Prostate gland (tissue), 2 donors: ENCODE measurements at regions not wholly inside any gene's neighbourhood (a gene's known extent, or its start where the extent isn't known, plus 50 kb on each side); places are given as distances from the start of the nearest gene placed in this dataset.

Source experiments
- DNase-seq: peaks from one replicate; pipeline ENCODE4 v3.0.0-alpha.2; 2019; ENCODE audit warnings: low spot score
- H3K27ac ChIP-seq, 2 donors: fragments of 200-600 bp; sonication (generic); 2 replicates each; pipeline ENCODE4 v1.5.1; 2017 to 2019
- H3K27me3 ChIP-seq: fragments of 200-600 bp; sonication (generic); replicated peaks from 2 replicates; pipeline ENCODE4 v1.5.1; 2019; ENCODE audit not compliant: insufficient read depth
- H3K36me3 ChIP-seq, 2 donors: fragments of 200-600 bp; sonication (generic); 1 replicate in 1 of 2; 2 replicates in 1 of 2; pipeline versions ENCODE4 v1.5.1 to v1.8.1; 2017 to 2019
- H3K4me1 ChIP-seq: fragments of 200-600 bp; sonication (generic); replicated peaks from 2 replicates; pipeline ENCODE4 v1.5.1; 2019
- H3K4me3 ChIP-seq, 2 donors: fragments of 200-600 bp; sonication (generic); 2 replicates each; pipeline ENCODE4 v1.5.1; 2017 to 2019
- H3K9me3 ChIP-seq: fragments of 200-600 bp; sonication (generic); 2 replicates; pipeline ENCODE4 v1.5.1; 2017
- POLR2A ChIP-seq: fragments of 450-650 bp; IDR thresholded peaks from one replicate; pipeline ENCODE4 v1.6.1; 2016; ENCODE audit warnings: antibody characterized with exemption, mild to moderate bottlenecking
- POLR2AphosphoS5 ChIP-seq: sonication (generic); formaldehyde crosslinking; IDR thresholded peaks from one replicate; pipeline ENCODE4 v1.6.1; 2017; ENCODE audit warnings: antibody characterized with exemption
- WGBS: methylation state at CpG from one replicate; pipeline ENCODE4 v1.1.5; 2018; 5-methylcytosine and 5-hydroxymethylcytosine counted together
- intact Hi-C: fragments of 100-400 bp; cut with DNase I; formaldehyde crosslinking; loops from one replicate; pipeline ENCODE4 v1.14.2; 2022
- TF ChIP-seq, protein P1 (sequence below), 4 experiments: fragments of 200-600 bp in 2 of 4; fragments of 450-650 bp in 2 of 4; sonication (generic) in 2 of 4; IDR thresholded peaks; 1 replicate in 3 of 4; 2 replicates in 1 of 4; pipeline ENCODE4 v1.5.1; 2016 to 2019; ENCODE audit warnings: antibody characterized with exemption in 4 of 4, mild to moderate bottlenecking in 2 of 4, moderate library complexity in 2 of 4

DNA sequence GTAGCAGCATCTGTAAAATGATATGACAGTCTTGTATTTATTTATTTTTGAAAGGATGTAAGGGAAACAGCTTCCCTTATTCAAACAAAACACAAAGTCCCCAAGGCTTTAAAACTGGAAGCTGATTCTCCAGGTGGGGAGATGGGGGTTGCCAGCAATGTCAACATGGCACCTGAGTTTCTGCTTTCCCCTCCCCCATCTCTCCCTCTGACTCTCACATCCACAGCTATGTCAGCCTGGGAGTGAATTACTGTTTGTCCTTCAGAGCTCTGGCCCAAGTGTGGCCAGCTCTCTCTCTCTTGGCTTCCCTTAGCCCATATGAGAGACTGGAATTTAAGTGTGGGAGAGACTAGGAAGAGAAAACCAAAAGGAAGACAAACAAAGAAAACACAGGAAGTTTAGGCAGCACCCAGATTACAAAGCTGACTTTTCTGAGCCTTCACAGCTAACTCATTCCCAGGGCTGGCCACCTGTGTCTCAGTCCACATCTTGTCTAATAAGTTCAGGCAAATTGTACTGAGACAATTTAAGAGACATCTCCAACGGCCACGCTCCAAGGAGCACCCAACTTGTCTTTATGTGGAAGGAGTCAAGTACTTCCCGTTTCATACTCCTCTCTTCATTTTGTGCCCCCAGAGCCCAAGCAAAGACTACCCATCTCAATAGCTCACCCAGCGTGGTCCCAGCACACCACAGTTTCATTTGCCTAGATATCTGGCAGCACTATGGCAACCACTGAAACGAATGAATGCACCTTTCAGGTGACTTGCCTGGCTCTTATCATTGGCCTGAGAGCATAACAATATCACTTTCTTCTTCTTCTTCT is 69.2 kb downstream of the SOX9 start:
- no peak overlapping the region for H3K27ac ChIP-seq
- TF ChIP-seq, protein P1, sequence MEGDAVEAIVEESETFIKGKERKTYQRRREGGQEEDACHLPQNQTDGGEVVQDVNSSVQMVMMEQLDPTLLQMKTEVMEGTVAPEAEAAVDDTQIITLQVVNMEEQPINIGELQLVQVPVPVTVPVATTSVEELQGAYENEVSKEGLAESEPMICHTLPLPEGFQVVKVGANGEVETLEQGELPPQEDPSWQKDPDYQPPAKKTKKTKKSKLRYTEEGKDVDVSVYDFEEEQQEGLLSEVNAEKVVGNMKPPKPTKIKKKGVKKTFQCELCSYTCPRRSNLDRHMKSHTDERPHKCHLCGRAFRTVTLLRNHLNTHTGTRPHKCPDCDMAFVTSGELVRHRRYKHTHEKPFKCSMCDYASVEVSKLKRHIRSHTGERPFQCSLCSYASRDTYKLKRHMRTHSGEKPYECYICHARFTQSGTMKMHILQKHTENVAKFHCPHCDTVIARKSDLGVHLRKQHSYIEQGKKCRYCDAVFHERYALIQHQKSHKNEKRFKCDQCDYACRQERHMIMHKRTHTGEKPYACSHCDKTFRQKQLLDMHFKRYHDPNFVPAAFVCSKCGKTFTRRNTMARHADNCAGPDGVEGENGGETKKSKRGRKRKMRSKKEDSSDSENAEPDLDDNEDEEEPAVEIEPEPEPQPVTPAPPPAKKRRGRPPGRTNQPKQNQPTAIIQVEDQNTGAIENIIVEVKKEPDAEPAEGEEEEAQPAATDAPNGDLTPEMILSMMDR (IDR thresholded peaks at IDR 0.05): no peak
- TF ChIP-seq POLR2AphosphoS5: no peak
- no peak for TF ChIP-seq POLR2A
- intact Hi-C loops: no loop called here
- H3K36me3 ChIP-seq: no peaks in the 10 kb centered on the region
- H3K4me3 ChIP-seq: no peak overlapping the region
- no peaks in the 10 kb centered on the region for H3K27me3 ChIP-seq
- H3K4me1 ChIP-seq: peaks cover 3% of the 10 kb centered on the region
- no peak for DNase-seq
- WGBS: 88% methylated on average over 5 of the region's 5 CpGs
- no peaks in the 10 kb centered on the region for H3K9me3 ChIP-seq

DNA sequence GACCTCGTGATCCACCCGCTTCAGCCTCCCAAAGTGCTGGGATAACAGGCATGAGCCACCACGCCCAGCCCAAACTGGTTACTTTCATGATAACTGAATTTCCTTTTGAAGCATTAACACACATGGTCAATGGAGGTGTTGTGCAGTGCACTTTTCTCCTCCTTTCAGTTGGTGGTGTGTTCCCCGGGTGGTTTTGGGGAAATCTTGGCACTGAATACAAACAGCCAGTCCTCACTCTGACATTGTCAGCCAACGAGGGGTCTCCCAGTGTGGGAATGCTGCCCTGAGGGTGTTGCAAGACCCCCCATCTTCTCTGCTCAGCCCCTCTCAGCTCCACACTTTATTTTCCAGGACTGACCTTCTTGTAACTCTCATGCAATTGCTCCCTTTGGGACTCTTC is 70.5 kb downstream of the SOX9 start:
- no peak overlapping the region for H3K4me3 ChIP-seq
- H3K27me3 ChIP-seq: no peaks in the 10 kb centered on the region
- H3K4me1 ChIP-seq: peaks cover 3% of the 10 kb centered on the region
- intact Hi-C loops: no loop called here
- no peaks in the 10 kb centered on the region for H3K9me3 ChIP-seq
- DNase-seq: no peak
- no peak overlapping the region for H3K27ac ChIP-seq
- WGBS: 86% methylated on average over 5 of the region's 5 CpGs
- no peaks in the 10 kb centered on the region for H3K36me3 ChIP-seq
- TF ChIP-seq POLR2AphosphoS5 (no peak), POLR2A (no peak)
- TF ChIP-seq, protein P1 (IDR thresholded peaks at IDR 0.05): no peak

DNA sequence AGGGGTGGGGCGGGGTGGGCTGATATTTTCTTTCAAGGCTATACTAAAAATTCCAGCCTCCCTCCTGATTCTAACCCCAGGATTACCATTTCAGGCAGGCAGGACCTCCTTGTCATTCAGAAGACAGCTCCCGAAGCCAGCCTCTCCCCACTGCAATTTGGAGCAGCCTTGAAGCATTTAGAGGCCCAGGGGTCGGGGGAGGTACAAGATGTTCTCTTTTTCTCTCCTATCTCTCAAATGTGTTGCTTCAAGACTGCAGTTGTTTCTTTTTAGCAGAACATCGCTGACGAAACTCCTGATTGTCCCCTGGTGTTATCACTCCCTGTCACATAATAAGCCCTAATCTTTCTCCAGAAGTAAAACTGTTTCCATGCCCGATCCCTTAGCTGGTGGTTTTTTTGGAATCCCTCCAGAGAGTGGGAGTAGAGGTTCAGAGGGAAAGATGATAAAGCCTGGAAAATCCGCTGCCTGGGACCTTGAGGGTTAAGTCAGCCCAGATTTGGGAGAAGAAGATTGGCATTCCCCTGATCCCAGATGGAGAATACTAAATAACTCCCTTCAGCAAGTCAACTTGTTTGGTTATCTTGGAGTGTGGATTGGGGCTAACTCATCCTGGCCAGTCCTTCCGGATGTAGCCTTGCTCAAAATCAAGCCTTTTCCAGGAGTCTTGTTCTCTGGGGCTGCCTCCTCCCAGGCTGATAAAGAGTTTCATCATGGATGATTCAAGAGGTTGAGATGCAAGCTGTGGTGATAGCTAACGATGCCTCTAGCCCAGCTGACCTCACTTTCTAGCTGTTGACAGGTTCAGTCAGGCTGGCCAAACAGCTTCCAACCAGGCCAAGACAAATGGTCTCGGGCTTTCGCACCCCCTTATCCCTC is 71.3 kb downstream of the SOX9 start:
- TF ChIP-seq POLR2A (no peak), POLR2AphosphoS5 (no peak)
- TF ChIP-seq, protein P1 (IDR thresholded peaks at IDR 0.05): no peak
- WGBS: 72% methylated on average over 11 of the region's 11 CpGs
- Histone ChIP-seq H3K36me3 (no peaks in the 10 kb centered on the region), H3K4me3 (no peak overlapping the region), H3K4me1 (peaks cover 3% of the 10 kb centered on the region), H3K27me3 (no peaks in the 10 kb centered on the region), H3K27ac (no peak overlapping the region), H3K9me3 (no peaks in the 10 kb centered on the region)
- intact Hi-C loops: no loop called here
- no peak for DNase-seq

DNA sequence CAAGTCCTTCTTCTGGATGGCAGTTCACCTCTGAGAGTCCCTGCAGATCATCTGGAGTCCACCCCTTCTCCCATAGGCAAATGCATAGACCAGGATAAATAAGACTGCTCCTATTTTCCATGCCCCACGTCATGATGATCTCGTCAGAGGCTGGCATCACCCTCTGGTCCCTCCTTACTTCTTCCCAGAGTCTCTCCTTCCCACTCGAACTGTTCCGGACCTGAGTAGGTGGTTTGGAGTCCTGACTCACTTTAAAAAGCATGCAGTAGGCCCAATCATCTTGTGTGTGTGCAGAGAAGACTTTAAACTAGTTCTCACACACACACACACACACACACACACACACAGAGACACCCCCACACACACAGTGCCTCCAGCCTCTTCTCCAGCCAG is 72.0 kb downstream of the SOX9 start:
- Histone ChIP-seq H3K4me1 (peaks cover 3% of the 10 kb centered on the region), H3K36me3 (no peaks in the 10 kb centered on the region), H3K4me3 (no peak overlapping the region), H3K27ac (no peak overlapping the region), H3K27me3 (no peaks in the 10 kb centered on the region), H3K9me3 (no peaks in the 10 kb centered on the region)
- 91% methylated on average over 4 of the region's 4 CpGs for WGBS
- DNase-seq: no peak
- intact Hi-C loops: no loop called here
- TF ChIP-seq, protein P1 (IDR thresholded peaks at IDR 0.05): no peak
- TF ChIP-seq POLR2A (no peak), POLR2AphosphoS5 (no peak)
